H54 (cell line): ENCODE measurements at regions not wholly inside any gene's neighbourhood (a gene's known extent, or its start where the extent isn't known, plus 50 kb on each side); places are given as distances from the start of the nearest gene placed in this dataset.

Experiments used
- DNase-seq: peaks from one replicate; pipeline ENCODE4 v3.0.0; 2011; ENCODE audit warnings: low spot score, mixed read lengths; ENCODE audit not compliant: insufficient read length
- FAIRE-seq: peaks from 3 replicates; lab custom pipeline; 2011; peaks lifted over from hg19 to GRCh38; lab: Jason Lieb, UNC
- POLR2A ChIP-seq: IDR thresholded peaks from 2 replicates; pipeline ENCODE4 v1.6.1; 2011; ENCODE audit warnings: low read depth, mild to moderate bottlenecking, low read length

- TF ChIP-seq POLR2A, result no peak
- no peak for FAIRE-seq
- no peak for DNase-seq
These were observed 300.7 kb downstream of the USP46 start for GRCh38 chr4:52358366-52358765.

GRCh38 chr4:52358883-52359321 is 300.2 kb downstream of the USP46 start:
- TF ChIP-seq POLR2A, result no peak
- FAIRE-seq, result no peak
- DNase-seq, result no peak

- no peak for TF ChIP-seq POLR2A
- DNase-seq, result no peak
- no peak for FAIRE-seq
These were observed 292.9 kb downstream of the USP46 start for GRCh38 chr4:52366191-52366590.

GRCh38 chr4:52366621-52367020 is 292.5 kb downstream of the USP46 start:
- FAIRE-seq (no peak), DNase-seq (no peak)

GRCh38 chr4:52367282-52367830 is 291.7 kb downstream of the USP46 start:
- TF ChIP-seq POLR2A, result no peak
- DNase-seq, result no peak
- no peak for FAIRE-seq

More at GRCh38 chr4:52366621-52367020, 292.5 kb downstream of the USP46 start:
- TF ChIP-seq POLR2A, result no peak

GRCh38 chr4:52368895-52369294 is 290.2 kb downstream of the USP46 start:
- FAIRE-seq (no peak), DNase-seq (no peak)
- no peak for TF ChIP-seq POLR2A

- TF ChIP-seq POLR2A, result no peak
- DNase-seq (no peak), FAIRE-seq (no peak)
These were observed 289.5 kb downstream of the USP46 start for GRCh38 chr4:52369649-52370048.

- DNase-seq (no peak), FAIRE-seq (no peak)
- TF ChIP-seq POLR2A, result no peak
These were observed 288.5 kb downstream of the USP46 start for GRCh38 chr4:52370576-52370975.

- no peak for TF ChIP-seq POLR2A
- no peak for DNase-seq
- FAIRE-seq, result no peak
These were observed 287.3 kb downstream of the USP46 start for GRCh38 chr4:52371841-52372240.

GRCh38 chr4:52372269-52372668 is 286.8 kb downstream of the USP46 start:
- no peak for TF ChIP-seq POLR2A
- FAIRE-seq, result no peak
- DNase-seq, result no peak

- no peak for TF ChIP-seq POLR2A
- DNase-seq (no peak), FAIRE-seq (no peak)
These were observed 286.4 kb downstream of the USP46 start for GRCh38 chr4:52372747-52373146.

- TF ChIP-seq POLR2A, result no peak
- DNase-seq, result no peak
- no peak for FAIRE-seq
These were observed 285.5 kb downstream of the USP46 start for GRCh38 chr4:52373650-52374049.

GRCh38 chr4:52374877-52375276 is 284.2 kb downstream of the USP46 start:
- DNase-seq (no peak), FAIRE-seq (no peak)
- TF ChIP-seq POLR2A, result no peak

GRCh38 chr4:52376132-52376704 is 282.9 kb downstream of the USP46 start:
- no peak for FAIRE-seq
- DNase-seq, result peak; percentile 1

GRCh38 chr4:52377563-52377962 is 281.5 kb downstream of the USP46 start:
- FAIRE-seq (no peak), DNase-seq (no peak)
- TF ChIP-seq POLR2A, result no peak

More at GRCh38 chr4:52376132-52376704, 282.9 kb downstream of the USP46 start:
- TF ChIP-seq POLR2A, result no peak
